GM23338 (cell line): ENCODE measurements at regions not wholly inside any gene's neighbourhood (a gene's known extent, or its start where the extent isn't known, plus 50 kb on each side); places are given as distances from the start of the nearest gene placed in this dataset.

Source experiments
- ATAC-seq: fragments of 200-7000 bp; cut with Tn5 transposase; 3 replicates; pipeline ENCODE4 v1.9.1; 2020
- DNase-seq: peaks from one replicate; pipeline ENCODE4 v3.0.0-alpha.2; 2015; ENCODE audit warnings: low spot score
- H2AFZ ChIP-seq: fragments of 200-600 bp; sonication (generic); 2 replicates; pipeline ENCODE4 v1.8.0; 2016; ENCODE audit warnings: antibody characterized with exemption, mild to moderate bottlenecking, moderate library complexity
- H3F3A ChIP-seq: fragments of 200-600 bp; sonication (generic); replicated peaks from 2 replicates; pipeline ENCODE4 v1.8.0; 2017; ENCODE audit warnings: antibody characterized with exemption, mixed run types, low read depth
- H3K27ac ChIP-seq: fragments of 200-600 bp; sonication (generic); 2 replicates; pipeline ENCODE4 v1.6.1; 2016; ENCODE audit warnings: low read depth
- H3K27me3 ChIP-seq: fragments of 200-600 bp; sonication (generic); 2 replicates; pipeline ENCODE4 v1.8.0; 2016; ENCODE audit warnings: mild to moderate bottlenecking, mixed run types, moderate library complexity; ENCODE audit not compliant: insufficient read depth
- H3K36me3 ChIP-seq: fragments of 200-600 bp; sonication (generic); 2 replicates; pipeline ENCODE4 v1.8.0; 2016; ENCODE audit warnings: mild to moderate bottlenecking; ENCODE audit not compliant: insufficient read depth
- H3K4me1 ChIP-seq: fragments of 200-600 bp; sonication (generic); 2 replicates; pipeline ENCODE4 v1.8.0; 2016; ENCODE audit warnings: mild to moderate bottlenecking, moderate library complexity; ENCODE audit not compliant: insufficient read depth
- H3K4me2 ChIP-seq: fragments of 200-600 bp; sonication (generic); 2 replicates; pipeline ENCODE4 v1.7.1; 2017; ENCODE audit warnings: mixed run types
- H3K4me3 ChIP-seq: fragments of 200-600 bp; sonication (generic); 2 replicates; pipeline ENCODE4 v1.6.1; 2016; ENCODE audit warnings: mixed run types
- H3K79me2 ChIP-seq: fragments of 200-600 bp; sonication (generic); replicated peaks from 2 replicates; pipeline ENCODE4 v1.8.0; 2017; ENCODE audit warnings: mild to moderate bottlenecking; ENCODE audit not compliant: insufficient read depth
- H3K9me2 ChIP-seq: fragments of 200-600 bp; sonication (generic); 2 replicates; pipeline ENCODE4 v1.8.0; 2017; ENCODE audit not compliant: insufficient read depth
- H4K20me1 ChIP-seq: fragments of 200-600 bp; sonication (generic); replicated peaks from 2 replicates; pipeline ENCODE4 v1.8.0; 2017; ENCODE audit warnings: mild to moderate bottlenecking; ENCODE audit not compliant: insufficient read depth
- H3K27ac Mint-ChIP-seq: 2 replicates; pipeline ENCODE4 v1.8.0; 2020; ENCODE audit warnings: inconsistent platforms, mild to moderate bottlenecking, moderate library complexity, mixed read lengths
- H3K27me3 Mint-ChIP-seq: 3 replicates; pipeline ENCODE4 v1.8.0; 2022; ENCODE audit warnings: low read depth, mild to moderate bottlenecking, moderate library complexity, mixed read lengths, inconsistent platforms; ENCODE audit not compliant: insufficient read depth, poor library complexity
- H3K36me3 Mint-ChIP-seq: 3 replicates; pipeline ENCODE4 v1.8.0; 2021; ENCODE audit warnings: low read depth, mild to moderate bottlenecking, inconsistent platforms, moderate library complexity, mixed read lengths
- H3K4me1 Mint-ChIP-seq: 3 replicates; pipeline ENCODE4 v1.8.0; 2020; ENCODE audit warnings: mild to moderate bottlenecking, inconsistent platforms, mixed read lengths
- H3K4me3 Mint-ChIP-seq: 3 replicates; pipeline ENCODE4 v1.8.0; 2021; ENCODE audit warnings: moderate library complexity, mild to moderate bottlenecking, inconsistent platforms, mixed read lengths
- H3K9me3 Mint-ChIP-seq: 3 replicates; pipeline ENCODE4 v1.8.0; 2020; ENCODE audit warnings: moderate library complexity, mild to moderate bottlenecking, inconsistent platforms, mixed read lengths
- CREB1 ChIP-seq: fragments of 250-450 bp; sonication (Bioruptor Pico); IDR thresholded peaks from 2 replicates; pipeline ENCODE4 v1.5.0; 2020; ENCODE audit warnings: low read depth, mild to moderate bottlenecking, moderate library complexity
- EZH2 ChIP-seq: fragments of 200-600 bp; sonication (generic); IDR thresholded peaks from one replicate; pipeline ENCODE4 v1.8.0; 2017; ENCODE audit warnings: antibody characterized with exemption, mild to moderate bottlenecking, low read depth; ENCODE audit not compliant: unreplicated experiment
- EZH2phosphoT487 ChIP-seq: fragments of 200-600 bp; sonication (generic); IDR thresholded peaks from one replicate; pipeline ENCODE4 v1.8.1; 2018; ENCODE audit warnings: antibody characterized with exemption; ENCODE audit not compliant: unreplicated experiment
- JUNB ChIP-seq: IDR thresholded peaks from one replicate; pipeline ENCODE4 v1.6.1; 2016; ENCODE audit warnings: antibody characterized with exemption; ENCODE audit not compliant: unreplicated experiment
- NANOG ChIP-seq: IDR thresholded peaks from 2 replicates; pipeline ENCODE4 v1.6.1; 2016; ENCODE audit warnings: antibody characterized with exemption, borderline replicate concordance
- POLR2AphosphoS5 ChIP-seq: IDR thresholded peaks from 2 replicates; pipeline ENCODE4 v1.6.1; 2016; ENCODE audit warnings: antibody characterized with exemption, low read depth
- STAT1 ChIP-seq: IDR thresholded peaks from one replicate; pipeline ENCODE4 v1.6.1; 2016; ENCODE audit warnings: antibody characterized with exemption; ENCODE audit not compliant: unreplicated experiment
- ZNF114 ChIP-seq: fragments of 250-450 bp; sonication (Bioruptor Pico); IDR thresholded peaks from 2 replicates; pipeline ENCODE4 v1.5.0; 2020; ENCODE audit warnings: mild to moderate bottlenecking, moderate library complexity
- ZNF331 ChIP-seq: fragments of 250-450 bp; sonication (Bioruptor Pico); IDR thresholded peaks from 2 replicates; pipeline ENCODE4 v1.5.0; 2020; ENCODE audit warnings: low read depth, mild to moderate bottlenecking, moderate library complexity
- TF ChIP-seq, protein P1 (sequence below): fragments of 250-450 bp; sonication (Bioruptor Pico); IDR thresholded peaks from 2 replicates; pipeline ENCODE4 v1.5.0; 2020; ENCODE audit warnings: mild to moderate bottlenecking, moderate library complexity
- TF ChIP-seq, protein P2 (sequence below), 2 experiments: fragments of 200-600 bp in 1 of 2; sonication (generic) in 1 of 2; conservative IDR thresholded peaks; 2 replicates each; pipeline versions ENCODE4 v1.5.1 to v1.6.1; 2016 to 2017; ENCODE audit warnings: antibody characterized with exemption in 2 of 2, low read depth in 2 of 2, mild to moderate bottlenecking in 2 of 2, moderate library complexity in 1 of 2
- TF ChIP-seq, protein P3 (sequence below): IDR thresholded peaks from one replicate; pipeline ENCODE4 v1.6.1; 2018; ENCODE audit warnings: antibody characterized with exemption; ENCODE audit not compliant: unreplicated experiment
- TF ChIP-seq, protein P4 (sequence below): IDR thresholded peaks from 2 replicates; pipeline ENCODE4 v1.6.1; 2016; ENCODE audit warnings: antibody characterized with exemption

DNA sequence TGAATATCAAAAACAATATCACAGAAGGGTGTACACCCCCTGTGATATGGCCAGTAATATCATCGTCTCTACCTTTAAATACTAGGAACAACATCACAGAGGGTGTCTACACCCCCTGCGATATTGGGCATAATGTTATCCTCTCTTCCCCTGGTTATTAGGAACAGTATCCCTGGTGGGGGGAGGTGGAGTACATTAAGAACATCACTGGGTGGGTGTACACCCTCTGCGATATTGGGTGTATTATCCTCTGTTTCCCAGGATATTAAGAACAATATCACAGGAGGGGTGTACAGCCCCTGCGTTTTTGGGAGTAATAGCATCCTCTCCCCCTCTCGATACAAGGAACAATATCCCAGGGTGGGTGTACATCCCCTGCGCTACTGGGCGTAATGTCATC lies 1932.8 kb downstream of the SUCLG1 start:
- no peaks in the 10 kb centered on the region for H3K4me1 ChIP-seq
- Mint-ChIP-seq H3K9me3 (peaks cover 3% of the 10 kb centered on the region; the same call in 2 of the 3 replicates), H3K4me1 (no peaks in the 10 kb centered on the region), H3K27me3 (peaks cover 4% of the 10 kb centered on the region), H3K27ac (no peak overlapping the region), H3K4me3 (no peak overlapping the region), H3K36me3 (no peaks in the 10 kb centered on the region)
- H3K36me3 ChIP-seq: no peaks in the 10 kb centered on the region
- H3K27ac ChIP-seq: no peak overlapping the region
- no peak overlapping the region for H2AFZ ChIP-seq
- no peaks in the 10 kb centered on the region for H3K27me3 ChIP-seq
- no peaks in the 10 kb centered on the region for H3K9me2 ChIP-seq
- no peak for ATAC-seq
- no peaks in the 10 kb centered on the region for H3F3A ChIP-seq
- H3K4me3 ChIP-seq: no peak overlapping the region
- no peak for DNase-seq
- no peak for TF ChIP-seq ZNF331 (CRISPR knock-in tag)
- TF ChIP-seq, protein P1, sequence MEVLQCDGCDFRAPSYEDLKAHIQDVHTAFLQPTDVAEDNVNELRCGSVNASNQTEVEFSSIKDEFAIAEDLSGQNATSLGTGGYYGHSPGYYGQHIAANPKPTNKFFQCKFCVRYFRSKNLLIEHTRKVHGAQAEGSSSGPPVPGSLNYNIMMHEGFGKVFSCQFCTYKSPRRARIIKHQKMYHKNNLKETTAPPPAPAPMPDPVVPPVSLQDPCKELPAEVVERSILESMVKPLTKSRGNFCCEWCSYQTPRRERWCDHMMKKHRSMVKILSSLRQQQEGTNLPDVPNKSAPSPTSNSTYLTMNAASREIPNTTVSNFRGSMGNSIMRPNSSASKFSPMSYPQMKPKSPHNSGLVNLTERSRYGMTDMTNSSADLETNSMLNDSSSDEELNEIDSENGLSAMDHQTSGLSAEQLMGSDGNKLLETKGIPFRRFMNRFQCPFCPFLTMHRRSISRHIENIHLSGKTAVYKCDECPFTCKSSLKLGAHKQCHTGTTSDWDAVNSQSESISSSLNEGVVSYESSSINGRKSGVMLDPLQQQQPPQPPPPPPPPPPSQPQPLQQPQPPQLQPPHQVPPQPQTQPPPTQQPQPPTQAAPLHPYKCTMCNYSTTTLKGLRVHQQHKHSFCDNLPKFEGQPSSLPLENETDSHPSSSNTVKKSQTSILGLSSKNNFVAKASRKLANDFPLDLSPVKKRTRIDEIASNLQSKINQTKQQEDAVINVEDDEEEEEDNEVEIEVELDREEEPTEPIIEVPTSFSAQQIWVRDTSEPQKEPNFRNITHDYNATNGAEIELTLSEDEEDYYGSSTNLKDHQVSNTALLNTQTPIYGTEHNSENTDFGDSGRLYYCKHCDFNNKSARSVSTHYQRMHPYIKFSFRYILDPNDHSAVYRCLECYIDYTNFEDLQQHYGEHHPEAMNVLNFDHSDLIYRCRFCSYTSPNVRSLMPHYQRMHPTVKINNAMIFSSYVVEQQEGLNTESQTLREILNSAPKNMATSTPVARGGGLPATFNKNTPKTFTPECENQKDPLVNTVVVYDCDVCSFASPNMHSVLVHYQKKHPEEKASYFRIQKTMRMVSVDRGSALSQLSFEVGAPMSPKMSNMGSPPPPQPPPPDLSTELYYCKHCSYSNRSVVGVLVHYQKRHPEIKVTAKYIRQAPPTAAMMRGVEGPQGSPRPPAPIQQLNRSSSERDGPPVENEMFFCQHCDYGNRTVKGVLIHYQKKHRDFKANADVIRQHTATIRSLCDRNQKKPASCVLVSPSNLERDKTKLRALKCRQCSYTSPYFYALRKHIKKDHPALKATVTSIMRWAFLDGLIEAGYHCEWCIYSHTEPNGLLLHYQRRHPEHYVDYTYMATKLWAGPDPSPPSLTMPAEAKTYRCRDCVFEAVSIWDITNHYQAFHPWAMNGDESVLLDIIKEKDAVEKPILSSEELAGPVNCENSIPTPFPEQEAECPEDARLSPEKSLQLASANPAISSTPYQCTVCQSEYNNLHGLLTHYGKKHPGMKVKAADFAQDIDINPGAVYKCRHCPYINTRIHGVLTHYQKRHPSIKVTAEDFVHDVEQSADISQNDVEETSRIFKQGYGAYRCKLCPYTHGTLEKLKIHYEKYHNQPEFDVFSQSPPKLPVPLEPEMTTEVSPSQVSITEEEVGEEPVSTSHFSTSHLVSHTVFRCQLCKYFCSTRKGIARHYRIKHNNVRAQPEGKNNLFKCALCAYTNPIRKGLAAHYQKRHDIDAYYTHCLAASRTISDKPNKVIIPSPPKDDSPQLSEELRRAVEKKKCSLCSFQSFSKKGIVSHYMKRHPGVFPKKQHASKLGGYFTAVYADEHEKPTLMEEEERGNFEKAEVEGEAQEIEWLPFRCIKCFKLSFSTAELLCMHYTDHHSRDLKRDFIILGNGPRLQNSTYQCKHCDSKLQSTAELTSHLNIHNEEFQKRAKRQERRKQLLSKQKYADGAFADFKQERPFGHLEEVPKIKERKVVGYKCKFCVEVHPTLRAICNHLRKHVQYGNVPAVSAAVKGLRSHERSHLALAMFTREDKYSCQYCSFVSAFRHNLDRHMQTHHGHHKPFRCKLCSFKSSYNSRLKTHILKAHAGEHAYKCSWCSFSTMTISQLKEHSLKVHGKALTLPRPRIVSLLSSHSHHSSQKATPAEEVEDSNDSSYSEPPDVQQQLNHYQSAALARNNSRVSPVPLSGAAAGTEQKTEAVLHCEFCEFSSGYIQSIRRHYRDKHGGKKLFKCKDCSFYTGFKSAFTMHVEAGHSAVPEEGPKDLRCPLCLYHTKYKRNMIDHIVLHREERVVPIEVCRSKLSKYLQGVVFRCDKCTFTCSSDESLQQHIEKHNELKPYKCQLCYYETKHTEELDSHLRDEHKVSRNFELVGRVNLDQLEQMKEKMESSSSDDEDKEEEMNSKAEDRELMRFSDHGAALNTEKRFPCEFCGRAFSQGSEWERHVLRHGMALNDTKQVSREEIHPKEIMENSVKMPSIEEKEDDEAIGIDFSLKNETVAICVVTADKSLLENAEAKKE (CRISPR knock-in tag): no peak
- no peak for TF ChIP-seq STAT1
- TF ChIP-seq ZNF114 (CRISPR knock-in tag): no peak
- TF ChIP-seq POLR2AphosphoS5: no peak
- TF ChIP-seq, protein P2, sequence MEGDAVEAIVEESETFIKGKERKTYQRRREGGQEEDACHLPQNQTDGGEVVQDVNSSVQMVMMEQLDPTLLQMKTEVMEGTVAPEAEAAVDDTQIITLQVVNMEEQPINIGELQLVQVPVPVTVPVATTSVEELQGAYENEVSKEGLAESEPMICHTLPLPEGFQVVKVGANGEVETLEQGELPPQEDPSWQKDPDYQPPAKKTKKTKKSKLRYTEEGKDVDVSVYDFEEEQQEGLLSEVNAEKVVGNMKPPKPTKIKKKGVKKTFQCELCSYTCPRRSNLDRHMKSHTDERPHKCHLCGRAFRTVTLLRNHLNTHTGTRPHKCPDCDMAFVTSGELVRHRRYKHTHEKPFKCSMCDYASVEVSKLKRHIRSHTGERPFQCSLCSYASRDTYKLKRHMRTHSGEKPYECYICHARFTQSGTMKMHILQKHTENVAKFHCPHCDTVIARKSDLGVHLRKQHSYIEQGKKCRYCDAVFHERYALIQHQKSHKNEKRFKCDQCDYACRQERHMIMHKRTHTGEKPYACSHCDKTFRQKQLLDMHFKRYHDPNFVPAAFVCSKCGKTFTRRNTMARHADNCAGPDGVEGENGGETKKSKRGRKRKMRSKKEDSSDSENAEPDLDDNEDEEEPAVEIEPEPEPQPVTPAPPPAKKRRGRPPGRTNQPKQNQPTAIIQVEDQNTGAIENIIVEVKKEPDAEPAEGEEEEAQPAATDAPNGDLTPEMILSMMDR (conservative IDR thresholded peaks at IDR 0.05; ENCODE audit: low read depth in 2 of 2): no peak
- TF ChIP-seq, protein P3, sequence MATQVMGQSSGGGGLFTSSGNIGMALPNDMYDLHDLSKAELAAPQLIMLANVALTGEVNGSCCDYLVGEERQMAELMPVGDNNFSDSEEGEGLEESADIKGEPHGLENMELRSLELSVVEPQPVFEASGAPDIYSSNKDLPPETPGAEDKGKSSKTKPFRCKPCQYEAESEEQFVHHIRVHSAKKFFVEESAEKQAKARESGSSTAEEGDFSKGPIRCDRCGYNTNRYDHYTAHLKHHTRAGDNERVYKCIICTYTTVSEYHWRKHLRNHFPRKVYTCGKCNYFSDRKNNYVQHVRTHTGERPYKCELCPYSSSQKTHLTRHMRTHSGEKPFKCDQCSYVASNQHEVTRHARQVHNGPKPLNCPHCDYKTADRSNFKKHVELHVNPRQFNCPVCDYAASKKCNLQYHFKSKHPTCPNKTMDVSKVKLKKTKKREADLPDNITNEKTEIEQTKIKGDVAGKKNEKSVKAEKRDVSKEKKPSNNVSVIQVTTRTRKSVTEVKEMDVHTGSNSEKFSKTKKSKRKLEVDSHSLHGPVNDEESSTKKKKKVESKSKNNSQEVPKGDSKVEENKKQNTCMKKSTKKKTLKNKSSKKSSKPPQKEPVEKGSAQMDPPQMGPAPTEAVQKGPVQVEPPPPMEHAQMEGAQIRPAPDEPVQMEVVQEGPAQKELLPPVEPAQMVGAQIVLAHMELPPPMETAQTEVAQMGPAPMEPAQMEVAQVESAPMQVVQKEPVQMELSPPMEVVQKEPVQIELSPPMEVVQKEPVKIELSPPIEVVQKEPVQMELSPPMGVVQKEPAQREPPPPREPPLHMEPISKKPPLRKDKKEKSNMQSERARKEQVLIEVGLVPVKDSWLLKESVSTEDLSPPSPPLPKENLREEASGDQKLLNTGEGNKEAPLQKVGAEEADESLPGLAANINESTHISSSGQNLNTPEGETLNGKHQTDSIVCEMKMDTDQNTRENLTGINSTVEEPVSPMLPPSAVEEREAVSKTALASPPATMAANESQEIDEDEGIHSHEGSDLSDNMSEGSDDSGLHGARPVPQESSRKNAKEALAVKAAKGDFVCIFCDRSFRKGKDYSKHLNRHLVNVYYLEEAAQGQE: no peak
- TF ChIP-seq JUNB: no peak
- TF ChIP-seq, protein P4, sequence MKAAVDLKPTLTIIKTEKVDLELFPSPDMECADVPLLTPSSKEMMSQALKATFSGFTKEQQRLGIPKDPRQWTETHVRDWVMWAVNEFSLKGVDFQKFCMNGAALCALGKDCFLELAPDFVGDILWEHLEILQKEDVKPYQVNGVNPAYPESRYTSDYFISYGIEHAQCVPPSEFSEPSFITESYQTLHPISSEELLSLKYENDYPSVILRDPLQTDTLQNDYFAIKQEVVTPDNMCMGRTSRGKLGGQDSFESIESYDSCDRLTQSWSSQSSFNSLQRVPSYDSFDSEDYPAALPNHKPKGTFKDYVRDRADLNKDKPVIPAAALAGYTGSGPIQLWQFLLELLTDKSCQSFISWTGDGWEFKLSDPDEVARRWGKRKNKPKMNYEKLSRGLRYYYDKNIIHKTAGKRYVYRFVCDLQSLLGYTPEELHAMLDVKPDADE: no peak
- no peak for TF ChIP-seq EZH2phosphoT487
- TF ChIP-seq NANOG: no peak
- no peak for TF ChIP-seq EZH2
- TF ChIP-seq CREB1 (CRISPR knock-in tag): no peak
- H3K79me2 ChIP-seq: no peaks in the 10 kb centered on the region
- H3K4me2 ChIP-seq: no peak overlapping the region
- H4K20me1 ChIP-seq: no peaks in the 10 kb centered on the region
